MM.1S (cell line): ENCODE measurements at regions not wholly inside any gene's neighbourhood (a gene's known extent, or its start where the extent isn't known, plus 50 kb on each side); places are given as distances from the start of the nearest gene placed in this dataset.

Source experiments
- CTCF ChIP-seq: fragments of 300-600 bp; sonication (generic); IDR thresholded peaks from 2 replicates; pipeline ENCODE4 v1.5.1; 2016; ENCODE audit warnings: antibody characterized with exemption, low read length, mixed read lengths
- EZH2phosphoT487 ChIP-seq: fragments of 300-600 bp; sonication (generic); IDR thresholded peaks from 2 replicates; pipeline ENCODE4 v1.6.1; 2018; ENCODE audit warnings: antibody characterized with exemption, low read length

- TF ChIP-seq CTCF: no peak
- no peak for TF ChIP-seq EZH2phosphoT487
Observed at GRCh38 chr5:120320626-120321025, 143.5 kb upstream of the PRR16 start.
